H9 (cell line): ENCODE measurements at regions not wholly inside any gene's neighbourhood (a gene's known extent, or its start where the extent isn't known, plus 50 kb on each side); places are given as distances from the start of the nearest gene placed in this dataset.

Source experiments
- DNase-seq: peaks from one replicate; pipeline ENCODE4 v3.0.0-alpha.2; 2017
- H2AFZ ChIP-seq: one replicate; pipeline ENCODE4 v1.6.1; 2013; ENCODE audit warnings: mild to moderate bottlenecking, low read length, control low read depth, moderate library complexity
- H2AK5ac ChIP-seq: 2 replicates; pipeline ENCODE4 v1.6.1; 2013; ENCODE audit warnings: low read length, control low read depth, mixed read lengths; ENCODE audit not compliant: insufficient read length
- H2BK120ac ChIP-seq: one replicate; pipeline ENCODE4 v1.6.1; 2013; ENCODE audit warnings: low read depth, mild to moderate bottlenecking, low read length, control low read depth, inconsistent platforms; ENCODE audit not compliant: poor library complexity, severe bottlenecking
- H2BK12ac ChIP-seq: 2 replicates; pipeline ENCODE4 v1.6.1; 2013; ENCODE audit warnings: low read length, control low read depth, mixed read lengths, low read depth; ENCODE audit not compliant: insufficient read length
- H2BK15ac ChIP-seq: 2 replicates; pipeline ENCODE4 v1.6.1; 2013; ENCODE audit warnings: low read depth, low read length, control low read depth
- H2BK20ac ChIP-seq: one replicate; pipeline ENCODE4 v1.6.1; 2013; ENCODE audit warnings: low read depth, mild to moderate bottlenecking, low read length, control low read depth, inconsistent platforms; ENCODE audit not compliant: poor library complexity, severe bottlenecking
- H2BK5ac ChIP-seq: 2 replicates; pipeline ENCODE4 v1.6.1; 2013; ENCODE audit warnings: low read length, control low read depth, mixed read lengths; ENCODE audit not compliant: insufficient read length
- H3K14ac ChIP-seq: 2 replicates; pipeline ENCODE4 v1.6.1; 2013; ENCODE audit warnings: low read length, control low read depth; ENCODE audit not compliant: insufficient read depth
- H3K18ac ChIP-seq: 2 replicates; pipeline ENCODE4 v1.6.1; 2013; ENCODE audit warnings: low read depth, mild to moderate bottlenecking, mixed read lengths, low read length, control low read depth; ENCODE audit not compliant: insufficient read length
- H3K23ac ChIP-seq: 2 replicates; pipeline ENCODE4 v1.6.1; 2013; ENCODE audit warnings: low read length, control low read depth, mixed read lengths, low read depth; ENCODE audit not compliant: insufficient read length
- H3K23me2 ChIP-seq: 2 replicates; pipeline ENCODE4 v1.6.1; 2013; ENCODE audit warnings: low read depth, mild to moderate bottlenecking, mixed read lengths, low read length, control low read depth; ENCODE audit not compliant: insufficient read length, poor library complexity, severe bottlenecking
- H3K27ac ChIP-seq: 2 replicates; pipeline ENCODE4 v1.5.1; 2013; ENCODE audit warnings: low read length, control low read depth, mixed read lengths, low read depth; ENCODE audit not compliant: insufficient read length
- H3K27me3 ChIP-seq: 2 replicates; pipeline ENCODE4 v1.6.1; 2013; ENCODE audit warnings: low read length, control low read depth, inconsistent platforms; ENCODE audit not compliant: insufficient read depth
- H3K4ac ChIP-seq: 2 replicates; pipeline ENCODE4 v1.6.1; 2013; ENCODE audit warnings: low read depth, mild to moderate bottlenecking, control low read depth, inconsistent platforms, low read length, moderate library complexity
- H3K4me1 ChIP-seq: 2 replicates; pipeline ENCODE4 v1.6.1; 2013; ENCODE audit warnings: low read length, control low read depth, inconsistent platforms; ENCODE audit not compliant: insufficient read depth
- H3K4me2 ChIP-seq: 2 replicates; pipeline ENCODE4 v1.6.1; 2013; ENCODE audit warnings: low read length, control low read depth, mixed read lengths; ENCODE audit not compliant: insufficient read length, insufficient read depth
- H3K56ac ChIP-seq: 2 replicates; pipeline ENCODE4 v1.6.1; 2013; ENCODE audit warnings: low read depth, mild to moderate bottlenecking, mixed read lengths, low read length, control low read depth; ENCODE audit not compliant: insufficient read length
- H3K79me1 ChIP-seq: 2 replicates; pipeline ENCODE4 v1.6.1; 2013; ENCODE audit warnings: low read depth, mild to moderate bottlenecking, moderate library complexity, low read length, control low read depth, inconsistent platforms; ENCODE audit not compliant: insufficient read depth, poor library complexity, severe bottlenecking
- H3K79me2 ChIP-seq: 2 replicates; pipeline ENCODE4 v1.6.1; 2013; ENCODE audit warnings: low read length, control low read depth, inconsistent platforms; ENCODE audit not compliant: insufficient read depth
- H3K9ac ChIP-seq: 2 replicates; pipeline ENCODE4 v1.6.1; 2013; ENCODE audit warnings: low read length, control low read depth, mixed read lengths; ENCODE audit not compliant: insufficient read length; ENCODE audit errors: extremely low read depth
- H3K9me3 ChIP-seq: one replicate; pipeline ENCODE4 v1.6.1; 2013; ENCODE audit warnings: low read depth, low read length, inconsistent platforms; ENCODE audit not compliant: control insufficient read depth
- H3T11ph ChIP-seq: one replicate; pipeline ENCODE4 v1.6.1; 2013; ENCODE audit warnings: mild to moderate bottlenecking, low read length, control low read depth, inconsistent platforms
- H4K20me1 ChIP-seq: one replicate; pipeline ENCODE4 v1.6.1; 2013; ENCODE audit not compliant: control insufficient read depth, insufficient read length, insufficient read depth
- H4K5ac ChIP-seq: 2 replicates; pipeline ENCODE4 v1.6.1; 2013; ENCODE audit warnings: low read depth, mild to moderate bottlenecking, mixed read lengths, low read length, control low read depth; ENCODE audit not compliant: insufficient read length
- H4K8ac ChIP-seq: replicated peaks from 2 replicates; pipeline ENCODE4 v1.6.1; 2013; ENCODE audit warnings: low read length, control low read depth, mixed read lengths, low read depth; ENCODE audit not compliant: insufficient read length
- H4K91ac ChIP-seq: 2 replicates; pipeline ENCODE4 v1.6.1; 2013; ENCODE audit warnings: low read depth, mild to moderate bottlenecking, moderate library complexity, mixed read lengths, low read length, control low read depth; ENCODE audit not compliant: insufficient read length
- H3K27ac Mint-ChIP-seq, 3 experiments: 2 replicates in 2 of 3; 3 replicates in 1 of 3; pipeline ENCODE4 v1.8.0; 2020 to 2021; ENCODE audit warnings: mixed read lengths in 3 of 3, mild to moderate bottlenecking in 1 of 3, moderate library complexity in 1 of 3
- H3K27me3 Mint-ChIP-seq: 2 replicates; pipeline ENCODE4 v1.8.0; 2021; ENCODE audit warnings: low read depth, mild to moderate bottlenecking, moderate library complexity, mixed read lengths
- H3K36me3 Mint-ChIP-seq, 3 experiments: 2 replicates in 2 of 3; 3 replicates in 1 of 3; pipeline ENCODE4 v1.8.0; 2020 to 2021; ENCODE audit warnings: low read depth in 3 of 3, mixed read lengths in 3 of 3; ENCODE audit not compliant: insufficient read depth in 1 of 3
- H3K4me1 Mint-ChIP-seq, 2 experiments: 2 replicates each; pipeline ENCODE4 v1.8.0; 2020; ENCODE audit warnings: mixed read lengths in 2 of 2
- H3K4me3 Mint-ChIP-seq, 2 experiments: 2 replicates in 1 of 2; 3 replicates in 1 of 2; pipeline ENCODE4 v1.8.0; 2020 to 2021; ENCODE audit warnings: mild to moderate bottlenecking in 2 of 2, mixed read lengths in 2 of 2, moderate library complexity in 1 of 2
- H3K9me3 Mint-ChIP-seq, 2 experiments: 2 replicates in 1 of 2; 3 replicates in 1 of 2; pipeline ENCODE4 v1.8.0; 2020; ENCODE audit warnings: mild to moderate bottlenecking in 2 of 2, mixed read lengths in 2 of 2, moderate library complexity in 1 of 2
- TF ChIP-seq, protein P1 (sequence below): fragments of 200-600 bp; sonication (generic); conservative IDR thresholded peaks from 3 replicates; pipeline ENCODE4 v1.8.0; 2021; ENCODE audit warnings: antibody characterized with exemption, mild to moderate bottlenecking

DNA sequence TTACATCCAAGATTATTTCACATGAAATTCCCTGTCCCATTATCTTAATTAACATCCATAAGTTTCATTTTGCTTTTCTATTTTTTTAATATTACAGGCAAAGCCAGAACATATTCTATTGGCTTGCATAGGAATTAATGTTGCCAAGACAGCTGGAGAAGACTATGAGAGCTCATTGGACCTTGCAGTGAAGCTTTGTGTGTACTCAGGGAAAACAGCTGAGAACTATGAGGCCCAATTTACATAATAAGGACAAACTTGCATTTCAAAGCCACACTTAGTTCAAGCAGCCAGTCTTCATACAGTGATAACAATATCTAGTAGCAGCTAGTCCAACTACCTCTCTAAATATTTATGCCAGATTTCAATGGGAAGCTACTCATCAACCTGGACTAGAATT lies 134.4 kb downstream of the DDX53 start:
- Mint-ChIP-seq H3K4me1 (peaks cover 48 to 54% of the 10 kb centered on the region in 2 experiments), H3K36me3 (peaks cover 2 to 8% (median 5%) of the 10 kb centered on the region in 3 experiments; a peak in 5 of 7 replicates), H3K27ac (no peak overlapping the region), H3K4me3 (no peak overlapping the region), H3K27me3 (no peaks in the 10 kb centered on the region), H3K9me3 (peaks cover 7 to 37% of the 10 kb centered on the region in 2 experiments)
- no peaks in the 10 kb centered on the region for H3K9me3 ChIP-seq
- H3K23me2 ChIP-seq: no peaks in the 10 kb centered on the region
- H2BK12ac ChIP-seq: no peak overlapping the region
- H3K9ac ChIP-seq: no peak overlapping the region
- H2AFZ ChIP-seq: no peak overlapping the region
- no peaks in the 10 kb centered on the region for H3K79me1 ChIP-seq
- no peaks in the 10 kb centered on the region for H3K79me2 ChIP-seq
- no peaks in the 10 kb centered on the region for H3K27me3 ChIP-seq
- no peak overlapping the region for H2BK120ac ChIP-seq
- TF ChIP-seq, protein P1, sequence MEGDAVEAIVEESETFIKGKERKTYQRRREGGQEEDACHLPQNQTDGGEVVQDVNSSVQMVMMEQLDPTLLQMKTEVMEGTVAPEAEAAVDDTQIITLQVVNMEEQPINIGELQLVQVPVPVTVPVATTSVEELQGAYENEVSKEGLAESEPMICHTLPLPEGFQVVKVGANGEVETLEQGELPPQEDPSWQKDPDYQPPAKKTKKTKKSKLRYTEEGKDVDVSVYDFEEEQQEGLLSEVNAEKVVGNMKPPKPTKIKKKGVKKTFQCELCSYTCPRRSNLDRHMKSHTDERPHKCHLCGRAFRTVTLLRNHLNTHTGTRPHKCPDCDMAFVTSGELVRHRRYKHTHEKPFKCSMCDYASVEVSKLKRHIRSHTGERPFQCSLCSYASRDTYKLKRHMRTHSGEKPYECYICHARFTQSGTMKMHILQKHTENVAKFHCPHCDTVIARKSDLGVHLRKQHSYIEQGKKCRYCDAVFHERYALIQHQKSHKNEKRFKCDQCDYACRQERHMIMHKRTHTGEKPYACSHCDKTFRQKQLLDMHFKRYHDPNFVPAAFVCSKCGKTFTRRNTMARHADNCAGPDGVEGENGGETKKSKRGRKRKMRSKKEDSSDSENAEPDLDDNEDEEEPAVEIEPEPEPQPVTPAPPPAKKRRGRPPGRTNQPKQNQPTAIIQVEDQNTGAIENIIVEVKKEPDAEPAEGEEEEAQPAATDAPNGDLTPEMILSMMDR: no peak
- no peak overlapping the region for H2AK5ac ChIP-seq
- no peak overlapping the region for H3T11ph ChIP-seq
- no peak overlapping the region for H4K5ac ChIP-seq
- H3K56ac ChIP-seq: no peak overlapping the region
- H3K23ac ChIP-seq: no peak overlapping the region
- H3K18ac ChIP-seq: no peak overlapping the region
- no peak overlapping the region for H3K14ac ChIP-seq
- H3K4me2 ChIP-seq: no peak overlapping the region
- no peak overlapping the region for H2BK20ac ChIP-seq
- H4K8ac ChIP-seq: no peak overlapping the region
- no peak overlapping the region for H2BK5ac ChIP-seq
- H3K4ac ChIP-seq: no peak overlapping the region
- H3K4me1 ChIP-seq: peaks cover 4% of the 10 kb centered on the region; the same call in 1 of the 2 replicates
- DNase-seq: no peak
- no peak overlapping the region for H3K27ac ChIP-seq
- H2BK15ac ChIP-seq: no peak overlapping the region
- no peak overlapping the region for H4K91ac ChIP-seq
- H4K20me1 ChIP-seq: no peaks in the 10 kb centered on the region
